ENCODE measurements at regions not wholly inside any gene's neighbourhood (a gene's known extent, or its start where the extent isn't known, plus 50 kb on each side); places are given as distances from the start of the nearest gene placed in this dataset.

- TF ChIP-seq, protein P1, sequence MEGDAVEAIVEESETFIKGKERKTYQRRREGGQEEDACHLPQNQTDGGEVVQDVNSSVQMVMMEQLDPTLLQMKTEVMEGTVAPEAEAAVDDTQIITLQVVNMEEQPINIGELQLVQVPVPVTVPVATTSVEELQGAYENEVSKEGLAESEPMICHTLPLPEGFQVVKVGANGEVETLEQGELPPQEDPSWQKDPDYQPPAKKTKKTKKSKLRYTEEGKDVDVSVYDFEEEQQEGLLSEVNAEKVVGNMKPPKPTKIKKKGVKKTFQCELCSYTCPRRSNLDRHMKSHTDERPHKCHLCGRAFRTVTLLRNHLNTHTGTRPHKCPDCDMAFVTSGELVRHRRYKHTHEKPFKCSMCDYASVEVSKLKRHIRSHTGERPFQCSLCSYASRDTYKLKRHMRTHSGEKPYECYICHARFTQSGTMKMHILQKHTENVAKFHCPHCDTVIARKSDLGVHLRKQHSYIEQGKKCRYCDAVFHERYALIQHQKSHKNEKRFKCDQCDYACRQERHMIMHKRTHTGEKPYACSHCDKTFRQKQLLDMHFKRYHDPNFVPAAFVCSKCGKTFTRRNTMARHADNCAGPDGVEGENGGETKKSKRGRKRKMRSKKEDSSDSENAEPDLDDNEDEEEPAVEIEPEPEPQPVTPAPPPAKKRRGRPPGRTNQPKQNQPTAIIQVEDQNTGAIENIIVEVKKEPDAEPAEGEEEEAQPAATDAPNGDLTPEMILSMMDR (conservative IDR thresholded peaks at IDR 0.05; ENCODE audit: low read length) = no peak
- no peak for TF ChIP-seq EZH2phosphoT487 (IDR thresholded peaks at IDR 0.05; ENCODE audit: borderline replicate concordance)
These were observed 147.8 kb upstream of the RASSF8 start for GRCh38 chr12:25810683-25811082.

Data from Loucy (cell line).